ENCODE measurements at regions not wholly inside any gene's neighbourhood (a gene's known extent, or its start where the extent isn't known, plus 50 kb on each side); places are given as distances from the start of the nearest gene placed in this dataset.
A peak's percentile ranks its signal among the peaks of the same experiment; 100 is the strongest.

DNA sequence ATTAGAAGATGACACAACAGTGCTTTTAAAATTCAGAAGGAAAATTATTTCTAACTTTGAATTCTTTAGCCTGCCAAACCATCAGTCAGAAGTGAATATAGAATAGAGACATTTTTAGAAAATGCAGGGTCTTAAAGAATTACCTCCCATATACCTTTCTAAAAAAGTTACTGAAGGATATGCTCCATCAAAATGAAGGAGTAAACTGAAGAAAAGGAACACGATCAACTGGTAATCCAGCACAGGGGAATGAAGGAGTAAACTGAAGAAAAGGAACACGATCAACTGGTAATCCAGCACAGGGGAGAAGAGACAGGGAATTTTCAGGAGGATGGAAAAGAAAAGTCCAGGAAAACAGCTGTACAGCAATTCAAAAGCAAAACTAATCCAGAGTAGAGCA is 75.4 kb upstream of the LDLRAD3 start:
- no peak overlapping the region for H3K27ac Mint-ChIP-seq

DNA sequence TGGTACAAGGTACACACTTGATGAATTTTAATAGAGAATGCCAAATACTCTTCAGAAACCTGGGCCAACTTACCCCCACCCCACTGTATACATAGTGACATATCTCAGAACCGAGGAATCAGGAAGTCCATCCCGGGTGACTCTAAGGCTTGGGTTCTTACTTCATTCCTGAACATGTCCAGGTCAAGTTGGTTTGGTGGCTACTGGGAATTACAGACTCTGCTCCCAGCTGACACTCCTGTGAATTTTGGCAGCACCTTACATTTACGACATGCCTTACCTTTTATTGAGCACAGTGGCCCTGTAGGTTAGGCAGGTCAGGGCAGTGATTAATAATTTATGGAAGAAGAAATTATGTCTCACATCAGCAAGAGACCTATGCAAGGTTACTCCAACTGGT is 70.1 kb upstream of the LDLRAD3 start:
- H3K9me3 Mint-ChIP-seq = peaks cover under 1 to 22% (median 9%) of the 10 kb centered on the region in 7 donors
- H3K4me3 Mint-ChIP-seq = no peak overlapping the region
- peaks cover under 1 to 2% of the 10 kb centered on the region in 2 donors for H3K36me3 Mint-ChIP-seq
- no peak overlapping the region for H3K27ac Mint-ChIP-seq
- peaks cover 8 to 9% (median 9%) of the 10 kb centered on the region in 3 donors for H3K27me3 Mint-ChIP-seq
- ATAC-seq (ENCODE audit: low read depth in 2 of 2) (no peak), DNase-seq (no peak)
- H3K4me1 Mint-ChIP-seq = no peaks in the 10 kb centered on the region

More for the DNA sequence above, 75.4 kb upstream of the LDLRAD3 start:
- H3K36me3 Mint-ChIP-seq = peaks cover 9 to 21% of the 10 kb centered on the region in 2 donors
- peaks cover 2 to 4% (median 2%) of the 10 kb centered on the region in 3 donors for H3K27me3 Mint-ChIP-seq
- ATAC-seq (ENCODE audit: low read depth in 2 of 2) (no peak), DNase-seq (no peak)
- H3K4me3 Mint-ChIP-seq = no peak overlapping the region
- peaks cover 0 to 5% (median 0%) of the 10 kb centered on the region in 3 donors for H3K4me1 Mint-ChIP-seq
- peaks cover 15 to 49% (median 21%) of the 10 kb centered on the region in 7 donors for H3K9me3 Mint-ChIP-seq

DNA sequence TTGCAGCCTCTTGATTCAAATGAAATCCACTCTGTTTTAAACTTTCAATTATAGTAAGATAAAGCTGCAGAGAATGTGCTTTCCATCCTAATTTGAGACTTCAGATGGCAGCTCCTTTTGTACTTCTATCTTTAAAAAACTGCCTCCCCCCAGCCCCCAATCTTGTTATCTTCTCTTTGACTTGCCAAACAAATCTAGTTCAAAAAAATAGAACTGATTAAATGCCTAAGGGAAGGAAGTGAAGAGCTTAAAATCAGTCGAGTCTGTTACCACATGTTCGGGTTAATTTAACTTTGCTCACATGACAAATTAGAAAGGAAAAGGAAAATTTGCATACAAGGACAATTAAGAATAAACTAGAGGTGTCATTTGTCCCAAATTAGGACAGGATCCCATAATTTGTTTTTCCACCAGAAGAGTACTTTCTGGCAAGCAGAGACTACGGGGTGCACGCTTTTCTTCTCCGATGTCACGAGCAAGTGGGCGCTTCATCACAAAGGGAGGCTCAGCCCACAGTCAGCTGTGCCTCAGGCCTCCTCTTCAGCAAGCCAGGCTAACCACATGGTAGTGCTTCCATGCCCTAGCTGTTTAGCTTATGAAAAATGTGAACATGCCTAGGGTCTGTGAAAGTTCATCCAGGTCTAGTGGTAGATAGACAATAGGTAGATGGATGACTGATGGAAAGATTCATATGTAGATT is 69.0 kb upstream of the LDLRAD3 start:
- no peaks in the 10 kb centered on the region for H3K36me3 Mint-ChIP-seq
- H3K27me3 Mint-ChIP-seq = peaks cover 8 to 9% (median 9%) of the 10 kb centered on the region in 3 donors
- DNase-seq (no peak), ATAC-seq (ENCODE audit: low read depth in 2 of 2) (no peak)
- no peaks in the 10 kb centered on the region for H3K4me1 Mint-ChIP-seq
- peaks cover 0 to 10% (median 0%) of the 10 kb centered on the region in 7 donors for H3K9me3 Mint-ChIP-seq
- H3K4me3 Mint-ChIP-seq = no peak overlapping the region
- no peak overlapping the region for H3K27ac Mint-ChIP-seq

DNA sequence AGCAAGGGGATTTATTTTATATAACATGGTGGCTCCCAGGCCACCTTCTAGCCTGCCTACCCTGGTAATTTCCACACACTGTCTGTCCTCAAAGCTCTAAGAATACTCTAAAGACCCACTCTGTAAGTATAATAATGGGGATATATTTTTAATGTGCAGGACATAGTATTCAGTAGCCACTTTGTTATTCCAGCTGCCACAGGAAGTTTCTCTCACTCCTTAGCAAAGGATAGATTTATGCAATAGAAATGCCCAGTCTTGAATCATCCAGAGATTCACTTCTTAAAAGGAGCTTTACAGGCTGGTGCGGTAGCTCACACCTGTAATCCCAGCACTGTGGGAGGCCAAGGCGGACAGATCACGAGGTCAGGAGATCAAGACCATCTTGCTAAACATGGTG is 68.4 kb upstream of the LDLRAD3 start:
- no peak overlapping the region for H3K4me3 Mint-ChIP-seq
- H3K4me1 Mint-ChIP-seq = no peaks in the 10 kb centered on the region
- DNase-seq = no peak
- no peaks in the 10 kb centered on the region for H3K36me3 Mint-ChIP-seq
- no peak overlapping the region for H3K27ac Mint-ChIP-seq
- peaks cover 0 to 6% (median 0%) of the 10 kb centered on the region in 7 donors for H3K9me3 Mint-ChIP-seq
- ATAC-seq (ENCODE audit: low read depth in 2 of 2) = no peak
- H3K27me3 Mint-ChIP-seq = peaks cover 8 to 9% (median 9%) of the 10 kb centered on the region in 3 donors

DNA sequence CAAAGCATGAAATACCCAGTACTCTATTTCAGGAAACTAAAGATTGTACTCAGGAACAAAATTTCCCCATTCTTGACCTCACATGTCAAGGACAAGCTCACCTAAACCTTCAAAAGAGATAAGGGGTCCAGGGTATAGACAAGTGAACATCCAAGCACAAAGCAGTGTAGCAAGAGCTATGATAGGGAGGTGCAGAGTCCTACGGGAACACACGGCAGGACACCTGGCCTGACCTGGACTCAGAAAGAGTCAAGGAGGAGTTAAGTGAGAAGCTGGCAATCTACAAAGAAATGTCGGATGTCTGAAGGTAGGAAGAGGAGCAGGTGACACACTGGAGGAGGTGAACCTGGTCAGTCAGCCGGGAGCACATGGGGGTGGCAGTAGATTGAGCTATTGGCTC is 67.1 kb upstream of the LDLRAD3 start:
- Mint-ChIP-seq H3K4me3 (no peak overlapping the region), H3K27ac (no peak overlapping the region), H3K36me3 (no peaks in the 10 kb centered on the region), H3K4me1 (no peaks in the 10 kb centered on the region), H3K27me3 (peaks cover 9 to 12% (median 9%) of the 10 kb centered on the region in 3 donors), H3K9me3 (peaks cover 0 to 6% (median 0%) of the 10 kb centered on the region in 7 donors)
- no peak for ATAC-seq (ENCODE audit: low read depth in 2 of 2)
- no peak for DNase-seq

DNA sequence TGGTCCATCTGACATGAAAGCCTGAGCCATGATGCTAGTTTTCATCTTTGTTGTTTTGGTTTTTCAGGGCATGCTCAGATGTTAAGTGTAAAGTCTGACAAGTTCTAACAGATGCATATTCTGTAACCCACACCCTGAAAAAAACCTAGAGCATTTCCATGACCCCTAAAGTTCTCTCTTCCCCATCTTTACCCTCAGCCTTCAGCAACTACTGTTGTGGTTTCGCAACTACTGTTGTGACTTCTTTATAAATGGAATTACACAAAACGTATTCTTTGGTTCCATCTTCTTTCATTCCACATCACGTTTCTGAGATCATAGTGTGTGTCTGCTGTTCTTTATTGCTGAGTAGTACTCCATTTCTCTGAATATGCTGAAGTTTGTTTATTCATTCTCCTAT is 65.1 kb upstream of the LDLRAD3 start:
- Mint-ChIP-seq H3K27ac (no peak overlapping the region), H3K4me1 (no peaks in the 10 kb centered on the region), H3K36me3 (no peaks in the 10 kb centered on the region), H3K4me3 (no peak overlapping the region), H3K9me3 (peaks cover 0 to 8% (median 0%) of the 10 kb centered on the region in 7 donors), H3K27me3 (peaks cover 15 to 17% (median 16%) of the 10 kb centered on the region in 3 donors)
- no peak for ATAC-seq (ENCODE audit: low read depth in 2 of 2)
- no peak for DNase-seq

DNA sequence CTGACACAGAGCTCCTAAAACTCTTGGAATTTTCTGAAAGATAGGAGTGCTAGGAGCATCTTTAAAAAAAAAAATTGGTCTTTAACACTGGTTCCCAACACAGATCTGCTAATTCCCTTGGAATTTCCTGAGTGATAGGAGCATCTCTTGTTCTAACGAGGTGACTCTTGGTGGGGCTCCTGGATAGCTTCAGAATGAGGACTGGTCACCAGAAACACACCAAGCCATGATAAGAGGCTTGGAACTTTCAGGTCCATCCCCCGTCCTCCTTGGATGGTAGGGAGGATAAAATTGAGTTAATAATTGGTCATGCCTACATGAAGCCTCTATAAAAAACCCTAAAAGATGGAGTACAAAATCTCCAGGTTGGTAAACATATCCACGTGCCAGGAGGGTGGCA is 64.5 kb upstream of the LDLRAD3 start:
- Mint-ChIP-seq H3K36me3 (no peaks in the 10 kb centered on the region), H3K27me3 (peaks cover 15 to 22% (median 20%) of the 10 kb centered on the region in 3 donors), H3K9me3 (peaks cover 0 to 8% (median 0%) of the 10 kb centered on the region in 7 donors), H3K27ac (no peak overlapping the region), H3K4me3 (no peak overlapping the region), H3K4me1 (no peaks in the 10 kb centered on the region)
- DNase-seq (no peak), ATAC-seq (ENCODE audit: low read depth in 2 of 2) (no peak)

DNA sequence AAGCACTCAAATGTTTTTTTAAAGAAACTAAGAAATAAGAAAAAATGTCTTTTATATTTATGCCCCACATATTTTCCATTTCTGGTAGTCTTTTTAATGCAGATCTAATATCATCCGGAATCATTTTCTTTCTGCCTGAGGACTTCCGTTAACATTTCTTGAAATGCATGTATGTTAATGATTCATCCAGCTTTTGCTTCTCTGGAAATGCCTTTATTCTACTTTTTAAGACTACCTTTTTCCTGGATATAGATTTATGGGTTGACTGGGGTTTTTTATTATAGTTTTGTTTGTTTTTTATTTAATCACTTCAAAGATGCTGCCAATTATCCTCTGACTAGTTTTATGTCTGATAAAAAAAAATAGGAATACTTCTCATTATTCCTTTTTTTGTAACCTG is 57.1 kb upstream of the LDLRAD3 start:
- H3K9me3 Mint-ChIP-seq = peaks cover 0 to 6% (median 0%) of the 10 kb centered on the region in 7 donors
- DNase-seq (no peak), ATAC-seq (ENCODE audit: low read depth in 2 of 2) (no peak)
- H3K27ac Mint-ChIP-seq = no peak overlapping the region
- no peaks in the 10 kb centered on the region for H3K4me1 Mint-ChIP-seq
- H3K36me3 Mint-ChIP-seq = no peaks in the 10 kb centered on the region
- no peak overlapping the region for H3K4me3 Mint-ChIP-seq
- peaks cover 27 to 51% (median 35%) of the 10 kb centered on the region in 3 donors for H3K27me3 Mint-ChIP-seq

DNA sequence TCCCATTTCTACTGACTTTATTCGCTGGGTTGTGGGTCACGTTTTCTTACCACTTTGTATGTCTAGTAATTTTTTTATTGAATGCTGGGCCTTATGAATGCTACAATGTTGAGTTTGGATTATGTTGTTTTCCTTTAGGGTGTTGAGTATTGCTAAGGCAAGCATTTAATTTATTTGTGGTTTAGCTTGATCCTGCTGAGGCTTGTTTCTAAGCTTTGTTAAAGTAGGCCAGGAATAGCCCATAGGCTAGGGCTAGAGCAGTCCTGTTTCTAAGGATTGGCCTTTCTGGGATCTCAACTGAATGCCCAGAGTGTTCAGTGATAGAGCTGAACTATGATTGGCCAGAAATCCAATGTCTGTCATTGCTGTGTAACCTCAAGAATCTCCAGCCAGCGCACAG is 56.1 kb upstream of the LDLRAD3 start:
- peaks cover 31 to 49% (median 35%) of the 10 kb centered on the region in 3 donors for H3K27me3 Mint-ChIP-seq
- H3K9me3 Mint-ChIP-seq = peaks cover 0 to 5% (median 0%) of the 10 kb centered on the region in 7 donors
- no peak for ATAC-seq (ENCODE audit: low read depth in 2 of 2)
- H3K4me3 Mint-ChIP-seq = no peak overlapping the region
- no peaks in the 10 kb centered on the region for H3K36me3 Mint-ChIP-seq
- no peak overlapping the region for H3K27ac Mint-ChIP-seq
- no peaks in the 10 kb centered on the region for H3K4me1 Mint-ChIP-seq
- no peak for DNase-seq

DNA sequence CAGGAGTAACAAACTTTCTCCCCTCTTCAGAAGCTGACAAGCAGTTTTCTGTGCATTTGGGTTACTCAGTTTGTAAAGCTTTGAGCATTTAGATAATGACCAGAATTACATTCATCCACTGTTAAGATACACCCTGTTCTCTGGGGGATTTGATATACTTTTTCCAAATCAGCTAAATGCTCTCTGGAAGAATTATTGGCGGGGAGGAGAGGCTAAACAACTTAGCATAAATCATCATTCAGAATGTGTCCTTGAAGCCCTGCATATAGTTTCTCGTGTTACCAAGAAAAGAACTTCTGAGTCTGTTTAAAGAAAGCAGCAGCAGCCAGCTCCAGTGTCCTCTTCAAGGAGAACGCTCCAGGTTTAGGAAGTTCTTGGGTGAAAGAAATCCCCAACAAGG is 54.9 kb upstream of the LDLRAD3 start:
- H3K4me3 Mint-ChIP-seq = no peak overlapping the region
- no peak overlapping the region for H3K27ac Mint-ChIP-seq
- ATAC-seq (ENCODE audit: low read depth in 2 of 2) (no peak), DNase-seq (no peak)
- no peaks in the 10 kb centered on the region for H3K36me3 Mint-ChIP-seq
- no peaks in the 10 kb centered on the region for H3K4me1 Mint-ChIP-seq
- H3K9me3 Mint-ChIP-seq = peaks cover 0 to 3% (median 0%) of the 10 kb centered on the region in 7 donors
- peaks cover 27 to 42% (median 30%) of the 10 kb centered on the region in 3 donors for H3K27me3 Mint-ChIP-seq

DNA sequence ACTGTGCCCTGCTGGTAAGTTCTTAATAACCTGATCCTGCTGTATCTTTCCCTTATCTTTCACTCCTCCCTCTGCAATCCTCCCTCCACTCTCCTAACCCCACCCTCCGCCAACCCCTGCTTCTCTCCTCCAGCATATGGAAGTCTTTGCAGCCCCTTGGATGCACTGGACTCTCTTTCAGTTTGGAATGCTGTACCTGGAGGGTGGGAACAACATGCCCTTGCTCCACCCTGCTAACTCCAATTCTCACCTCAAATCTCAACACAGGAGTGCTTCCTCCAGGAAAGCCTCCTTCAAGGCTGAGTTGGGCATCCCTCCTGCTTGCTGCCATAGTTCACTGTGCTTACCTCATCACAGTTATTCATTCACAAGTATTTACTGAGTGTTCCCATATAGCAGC is 52.8 kb upstream of the LDLRAD3 start:
- peaks cover 26 to 35% (median 34%) of the 10 kb centered on the region in 3 donors for H3K27me3 Mint-ChIP-seq
- H3K36me3 Mint-ChIP-seq = no peaks in the 10 kb centered on the region
- H3K4me3 Mint-ChIP-seq = no peak overlapping the region
- DNase-seq = no peak
- H3K27ac Mint-ChIP-seq = no peak overlapping the region
- no peak for ATAC-seq (ENCODE audit: low read depth in 2 of 2)
- H3K9me3 Mint-ChIP-seq = peaks cover 0 to 3% (median 0%) of the 10 kb centered on the region in 7 donors
- no peaks in the 10 kb centered on the region for H3K4me1 Mint-ChIP-seq

DNA sequence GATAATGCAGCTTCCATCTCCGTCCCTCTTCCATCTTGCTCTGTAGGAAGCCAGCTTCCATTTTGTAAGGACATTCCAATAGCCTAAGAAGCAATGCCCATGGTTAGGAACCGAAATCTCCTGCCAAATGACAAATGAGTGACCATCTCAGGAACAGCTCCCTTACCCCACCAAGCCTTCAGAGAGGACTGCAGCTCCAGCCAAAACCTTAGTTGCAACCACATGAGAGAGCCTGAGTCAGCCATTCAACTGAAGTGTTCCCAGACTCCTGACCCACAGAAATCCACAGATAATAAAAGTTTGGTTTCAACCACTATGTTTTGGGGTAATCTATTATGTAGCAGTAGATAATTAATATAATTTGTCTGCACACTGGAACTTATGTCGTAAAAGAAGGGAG is 51.7 kb upstream of the LDLRAD3 start:
- peaks cover 33 to 37% (median 36%) of the 10 kb centered on the region in 3 donors for H3K27me3 Mint-ChIP-seq
- DNase-seq (no peak), ATAC-seq (ENCODE audit: low read depth in 2 of 2) (no peak)
- no peak overlapping the region for H3K4me3 Mint-ChIP-seq
- no peaks in the 10 kb centered on the region for H3K36me3 Mint-ChIP-seq
- peaks cover 0 to 3% (median 0%) of the 10 kb centered on the region in 7 donors for H3K9me3 Mint-ChIP-seq
- H3K27ac Mint-ChIP-seq = no peak overlapping the region
- no peaks in the 10 kb centered on the region for H3K4me1 Mint-ChIP-seq

DNA sequence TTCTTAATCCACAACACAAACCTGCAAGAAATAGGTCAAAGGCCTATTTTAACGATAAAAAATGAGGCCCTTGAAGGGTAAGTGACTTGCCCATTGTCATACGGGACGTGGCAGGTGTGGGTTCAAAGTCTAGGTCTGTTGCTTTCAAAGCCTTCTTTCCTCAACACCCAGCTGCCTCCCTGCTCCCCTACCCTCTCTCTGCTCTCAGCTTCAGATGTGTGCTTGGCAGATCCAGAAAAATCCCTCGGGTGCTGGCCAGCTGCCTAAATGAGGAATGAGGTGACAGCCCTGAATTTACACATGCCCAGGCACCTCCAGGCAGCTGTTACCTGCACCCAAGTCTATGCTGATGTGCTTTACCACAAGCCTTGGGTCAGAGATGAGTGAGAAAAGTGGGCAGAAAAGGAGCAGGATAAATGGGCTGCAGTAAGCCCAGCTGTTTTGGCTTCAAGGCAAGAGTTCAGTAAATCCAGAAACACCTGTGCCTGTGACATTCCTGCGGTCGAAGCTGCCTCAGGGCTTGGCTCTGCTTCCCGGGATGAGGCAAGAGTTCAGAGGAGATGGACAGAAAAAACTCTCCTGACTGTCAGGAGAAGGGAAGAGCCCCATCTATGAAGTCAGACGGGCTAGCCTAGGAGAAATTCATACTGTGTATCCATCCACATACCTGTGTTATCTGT is 49.9 kb upstream of the LDLRAD3 start:
- H3K27me3 Mint-ChIP-seq = peaks cover 27 to 36% (median 31%) of the 10 kb centered on the region in 3 donors
- no peak for DNase-seq
- H3K9me3 Mint-ChIP-seq = peaks cover 0 to 3% (median 0%) of the 10 kb centered on the region in 7 donors
- peak overlapping the region in 1 of 6 donors; percentile 35 for H3K27ac Mint-ChIP-seq
- H3K4me1 Mint-ChIP-seq = no peaks in the 10 kb centered on the region
- H3K4me3 Mint-ChIP-seq = no peak overlapping the region
- no peak for ATAC-seq (ENCODE audit: low read depth in 2 of 2)
- no peaks in the 10 kb centered on the region for H3K36me3 Mint-ChIP-seq
